ENCODE measurements at regions not wholly inside any gene's neighbourhood (a gene's known extent, or its start where the extent isn't known, plus 50 kb on each side); places are given as distances from the start of the nearest gene placed in this dataset.

- TF ChIP-seq POLR2A (IDR thresholded peaks at IDR 0.05) = no peak
- no peak for TF ChIP-seq CTCF (IDR thresholded peaks at IDR 0.05)
- Histone ChIP-seq H3K27ac (no peak overlapping the region), H3K4me3 (no peak overlapping the region), H3K9me3 (no peaks in the 10 kb centered on the region), H3K4me1 (no peaks in the 10 kb centered on the region), H3K36me3 (no peaks in the 10 kb centered on the region), H3K27me3 (no peaks in the 10 kb centered on the region)
- intact Hi-C loops (cut with DNase I; ENCODE audit: low total_unique reads) = no loop called here
- DNase-seq = no peak
Measured at GRCh38 chr9:99722877-99723276, 98.8 kb upstream of the NR4A3 start.

GRCh38 chr9:99724640-99725039 is 97.0 kb upstream of the NR4A3 start:
- TF ChIP-seq CTCF (IDR thresholded peaks at IDR 0.05) (no peak), POLR2A (IDR thresholded peaks at IDR 0.05) (no peak)
- H3K27me3 ChIP-seq = no peaks in the 10 kb centered on the region
- H3K36me3 ChIP-seq = no peaks in the 10 kb centered on the region
- no peaks in the 10 kb centered on the region for H3K4me1 ChIP-seq
- H3K27ac ChIP-seq = no peak overlapping the region
- no peak for DNase-seq
- H3K9me3 ChIP-seq = no peaks in the 10 kb centered on the region
- intact Hi-C loops (cut with DNase I; ENCODE audit: low total_unique reads) = no loop called here
- no peak overlapping the region for H3K4me3 ChIP-seq

GRCh38 chr9:99725852-99726251 is 95.8 kb upstream of the NR4A3 start:
- Histone ChIP-seq H3K9me3 (no peaks in the 10 kb centered on the region), H3K4me3 (no peak overlapping the region), H3K27me3 (no peaks in the 10 kb centered on the region), H3K4me1 (no peaks in the 10 kb centered on the region), H3K36me3 (no peaks in the 10 kb centered on the region), H3K27ac (no peak overlapping the region)
- DNase-seq = no peak
- TF ChIP-seq POLR2A (IDR thresholded peaks at IDR 0.05) (no peak), CTCF (IDR thresholded peaks at IDR 0.05) (no peak)
- intact Hi-C loops (cut with DNase I; ENCODE audit: low total_unique reads) = no loop called here

GRCh38 chr9:99726758-99727157 is 94.9 kb upstream of the NR4A3 start:
- Histone ChIP-seq H3K9me3 (no peaks in the 10 kb centered on the region), H3K4me3 (no peak overlapping the region), H3K36me3 (no peaks in the 10 kb centered on the region), H3K27me3 (no peaks in the 10 kb centered on the region), H3K27ac (no peak overlapping the region), H3K4me1 (no peaks in the 10 kb centered on the region)
- intact Hi-C loops (cut with DNase I; ENCODE audit: low total_unique reads) = no loop called here
- TF ChIP-seq POLR2A (IDR thresholded peaks at IDR 0.05) (no peak), CTCF (IDR thresholded peaks at IDR 0.05) (no peak)
- no peak for DNase-seq

GRCh38 chr9:99730062-99730461 is 91.6 kb upstream of the NR4A3 start:
- no peaks in the 10 kb centered on the region for H3K9me3 ChIP-seq
- TF ChIP-seq CTCF (IDR thresholded peaks at IDR 0.05) = no peak
- no peak for TF ChIP-seq POLR2A (IDR thresholded peaks at IDR 0.05)
- no peak overlapping the region for H3K27ac ChIP-seq
- DNase-seq = no peak
- H3K4me3 ChIP-seq = no peak overlapping the region
- no peaks in the 10 kb centered on the region for H3K4me1 ChIP-seq
- H3K36me3 ChIP-seq = no peaks in the 10 kb centered on the region
- no peaks in the 10 kb centered on the region for H3K27me3 ChIP-seq
- intact Hi-C loops (cut with DNase I; ENCODE audit: low total_unique reads) = no loop called here

Measured in uterus (tissue), 3 donors.